Mucosa of rectum (tissue), 2 donors: ENCODE measurements at regions not wholly inside any gene's neighbourhood (a gene's known extent, or its start where the extent isn't known, plus 50 kb on each side); places are given as distances from the start of the nearest gene placed in this dataset.
"Not testable (repeated sequence)": the region's sequence is repeated elsewhere in the genome, so short reads cannot be mapped to it uniquely, and the experiment has no call there.

Experiments used
- H3K27ac ChIP-seq, 2 donors: one replicate each; pipeline ENCODE4 v1.7.0; 2013; ENCODE audit warnings: inconsistent platforms in 2 of 2, low read depth in 2 of 2, low read length in 2 of 2
- H3K27me3 ChIP-seq, 2 donors: one replicate each; pipeline ENCODE4 v1.7.0; 2013; ENCODE audit warnings: low read length in 2 of 2; ENCODE audit not compliant: control insufficient read depth in 2 of 2, insufficient read depth in 2 of 2
- H3K36me3 ChIP-seq, 2 donors: one replicate each; pipeline ENCODE4 v1.7.0; 2013; ENCODE audit warnings: low read length in 2 of 2; ENCODE audit not compliant: control insufficient read depth in 2 of 2, insufficient read depth in 2 of 2
- H3K4me1 ChIP-seq, 2 donors: one replicate each; pipeline ENCODE4 v1.7.0; 2013; ENCODE audit warnings: low read length in 2 of 2, mild to moderate bottlenecking in 1 of 2; ENCODE audit not compliant: control insufficient read depth in 2 of 2, insufficient read depth in 2 of 2
- H3K4me3 ChIP-seq, 2 donors: one replicate each; pipeline ENCODE4 v1.7.0; 2013; ENCODE audit warnings: low read length in 2 of 2
- H3K9ac ChIP-seq, 2 donors: one replicate each; pipeline ENCODE4 v1.7.0; 2013; ENCODE audit warnings: low read length in 2 of 2, low read depth in 1 of 2, mild to moderate bottlenecking in 1 of 2
- H3K9me3 ChIP-seq, 2 donors: one replicate each; pipeline ENCODE4 v1.7.0; 2013; ENCODE audit warnings: low read length in 2 of 2; ENCODE audit not compliant: control insufficient read depth in 2 of 2
- donor health status: healthy.
- donor health status: Normal muscosa, but diverticular disease.

DNA sequence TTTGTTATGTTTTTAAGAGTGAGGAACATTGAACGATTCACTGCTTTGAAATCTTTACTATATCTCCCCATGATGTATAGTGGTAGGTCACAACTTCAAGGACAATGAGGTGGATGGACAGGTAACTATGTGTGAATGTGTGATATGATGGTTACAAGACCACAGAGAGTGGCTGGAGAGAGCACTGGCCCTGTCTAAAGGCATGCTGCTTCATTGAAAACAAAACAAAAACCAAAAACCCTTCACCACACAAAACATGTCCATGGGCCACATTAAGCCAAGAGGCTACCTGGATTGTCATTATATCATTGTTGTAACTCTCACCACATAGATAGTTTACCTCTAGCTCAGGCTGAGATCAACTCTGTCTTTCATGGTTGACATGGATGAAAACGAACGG, 180.6 kb upstream of the TENT5A start:
- Histone ChIP-seq H3K4me3 (no peak overlapping the region), H3K27me3 (no peaks in the 10 kb centered on the region), H3K9me3 (no peaks in the 10 kb centered on the region), H3K36me3 (no peaks in the 10 kb centered on the region), H3K27ac (no peak overlapping the region), H3K4me1 (peaks cover 0 to 6% of the 10 kb centered on the region in 2 donors), H3K9ac (no peak overlapping the region)

- not testable (repeated sequence) for H3K27me3 ChIP-seq
Observed at GRCh38 chr6:81932448-81932847, 180.0 kb upstream of the TENT5A start.

DNA sequence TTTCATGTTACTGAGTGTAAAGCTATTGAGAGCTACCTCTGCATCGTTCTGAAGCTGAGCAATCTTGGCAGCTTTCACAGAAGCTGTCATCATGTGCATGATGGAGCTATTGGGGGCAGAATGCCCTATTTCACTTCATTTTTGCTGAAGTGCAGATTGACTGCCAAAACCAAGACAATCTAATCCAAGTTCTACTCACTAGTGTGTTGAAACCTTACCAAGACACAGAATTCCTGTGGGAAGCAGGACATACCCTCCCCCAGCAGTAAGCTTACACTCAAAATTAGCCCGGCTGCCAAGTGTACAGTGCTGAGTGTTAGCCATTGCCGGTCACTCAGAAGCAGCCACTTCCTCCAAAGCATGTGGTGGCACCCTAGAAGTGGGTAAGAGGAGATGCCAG, 177.3 kb upstream of the TENT5A start:
- Histone ChIP-seq H3K36me3 (no peaks in the 10 kb centered on the region), H3K4me3 (no peak overlapping the region), H3K27ac (no peak overlapping the region), H3K9ac (no peak overlapping the region), H3K4me1 (peaks cover 0 to 2% of the 10 kb centered on the region in 2 donors), H3K27me3 (no peaks in the 10 kb centered on the region), H3K9me3 (no peaks in the 10 kb centered on the region)

More at GRCh38 chr6:81932448-81932847, 180.0 kb upstream of the TENT5A start:
- H3K27ac ChIP-seq, H3K9ac ChIP-seq, H3K9me3 ChIP-seq, H3K36me3 ChIP-seq, H3K4me1 ChIP-seq, H3K4me3 ChIP-seq: not testable (repeated sequence)

DNA sequence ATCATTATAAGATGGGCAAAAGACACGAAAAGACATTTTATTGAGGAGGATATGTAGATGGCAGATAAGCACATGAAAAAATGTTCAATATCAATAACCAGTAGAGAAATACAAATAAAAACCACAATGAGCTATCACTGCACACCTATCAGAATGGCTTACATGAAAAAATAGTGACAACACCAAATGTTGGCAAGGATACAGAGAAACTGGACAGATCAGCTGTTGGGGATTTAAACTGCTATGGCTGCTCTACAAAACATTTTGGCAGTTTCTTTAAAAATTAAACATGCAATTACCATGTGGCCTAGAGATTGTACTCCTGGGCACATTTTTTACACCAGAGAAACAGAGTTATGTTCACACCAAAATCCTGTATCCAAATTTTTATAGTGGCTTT, 172.7 kb upstream of the TENT5A start:
- H3K4me3 ChIP-seq = no peak overlapping the region
- no peaks in the 10 kb centered on the region for H3K4me1 ChIP-seq
- no peak overlapping the region for H3K9ac ChIP-seq
- H3K36me3 ChIP-seq = no peaks in the 10 kb centered on the region
- no peak overlapping the region for H3K27ac ChIP-seq
- H3K9me3 ChIP-seq = no peaks in the 10 kb centered on the region
- H3K27me3 ChIP-seq = no peaks in the 10 kb centered on the region

DNA sequence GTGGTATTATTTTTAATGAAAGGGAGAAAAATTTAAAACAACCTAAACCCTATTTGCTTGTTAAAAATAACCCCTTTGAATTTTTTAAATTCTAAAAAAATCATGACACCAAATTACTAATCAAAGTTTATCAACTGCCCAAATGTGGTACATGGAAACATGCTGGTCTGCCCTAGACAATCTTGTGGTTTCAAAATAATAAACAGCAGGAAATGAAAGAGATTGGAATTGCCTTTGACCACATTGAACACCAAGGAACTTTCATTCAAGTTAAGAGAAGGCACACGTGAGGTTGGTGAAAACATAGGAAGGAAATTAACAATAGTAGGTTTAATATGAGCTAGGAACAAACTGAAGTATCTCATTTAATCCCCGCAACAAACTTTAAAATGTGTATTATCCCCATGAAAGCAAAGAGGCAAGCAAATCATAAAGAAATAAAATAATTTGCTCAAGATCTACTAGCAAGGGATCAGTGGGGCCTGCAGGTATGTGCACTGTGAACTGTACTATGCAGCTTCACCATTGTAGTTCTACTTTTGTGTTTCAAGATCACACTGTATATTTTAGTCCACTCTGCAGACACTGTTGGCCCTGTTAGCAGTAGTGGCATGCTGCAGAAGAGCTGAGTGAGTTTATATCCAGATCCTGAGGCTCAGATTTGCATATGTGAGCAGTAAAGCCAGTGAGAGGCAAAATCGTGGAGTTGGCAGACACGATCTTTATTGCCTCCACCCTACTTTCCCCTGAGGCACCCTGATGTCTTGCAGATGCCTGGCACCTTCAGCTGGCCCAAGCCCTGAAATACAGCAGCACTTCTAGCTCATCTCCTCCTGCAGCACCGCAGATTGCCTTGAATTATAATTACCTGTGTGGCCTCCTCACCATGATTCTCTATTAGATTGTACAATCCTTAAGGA, 157.8 kb upstream of the TENT5A start:
- H3K9ac ChIP-seq = no peak overlapping the region
- H3K36me3 ChIP-seq = no peaks in the 10 kb centered on the region
- H3K27ac ChIP-seq = no peak overlapping the region
- H3K9me3 ChIP-seq = no peaks in the 10 kb centered on the region
- H3K4me3 ChIP-seq = no peak overlapping the region
- H3K4me1 ChIP-seq = no peaks in the 10 kb centered on the region
- no peaks in the 10 kb centered on the region for H3K27me3 ChIP-seq

- H3K9ac ChIP-seq = no peak overlapping the region
- H3K36me3 ChIP-seq = no peaks in the 10 kb centered on the region
- H3K27me3 ChIP-seq = no peaks in the 10 kb centered on the region
- no peak overlapping the region for H3K4me3 ChIP-seq
- no peaks in the 10 kb centered on the region for H3K4me1 ChIP-seq
- no peaks in the 10 kb centered on the region for H3K9me3 ChIP-seq
- H3K27ac ChIP-seq = no peak overlapping the region
Observed at GRCh38 chr6:81909162-81909561, 156.7 kb upstream of the TENT5A start.

DNA sequence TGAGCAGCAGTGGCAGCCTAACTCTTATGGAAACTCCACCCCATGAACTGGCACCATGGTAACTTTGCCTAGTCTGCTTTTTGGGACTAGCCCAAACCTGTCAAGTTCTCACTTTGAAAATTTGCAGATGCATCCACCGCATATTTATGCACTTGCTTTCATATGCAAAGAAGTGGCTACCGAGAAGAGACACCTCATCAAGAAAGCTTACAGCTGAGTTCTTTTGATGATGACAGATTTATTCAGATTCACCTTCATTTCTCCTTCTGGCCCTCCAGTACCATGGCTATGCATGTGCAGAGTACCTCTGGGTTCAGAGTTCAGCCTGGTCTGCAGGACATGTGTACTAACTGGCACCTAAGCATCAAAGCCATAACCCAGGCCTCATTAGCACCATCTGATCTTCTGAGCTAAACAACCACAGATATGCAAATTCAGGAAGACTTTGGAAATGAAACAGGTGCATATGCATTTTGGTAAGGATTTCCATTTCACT, 154.3 kb upstream of the TENT5A start:
- Histone ChIP-seq H3K9me3 (no peaks in the 10 kb centered on the region), H3K36me3 (no peaks in the 10 kb centered on the region), H3K4me1 (no peaks in the 10 kb centered on the region), H3K9ac (no peak overlapping the region), H3K27me3 (no peaks in the 10 kb centered on the region), H3K4me3 (no peak overlapping the region), H3K27ac (no peak overlapping the region)

- no peaks in the 10 kb centered on the region for H3K36me3 ChIP-seq
- H3K27ac ChIP-seq = no peak overlapping the region
- H3K4me3 ChIP-seq = no peak overlapping the region
- H3K9me3 ChIP-seq = no peaks in the 10 kb centered on the region
- no peaks in the 10 kb centered on the region for H3K4me1 ChIP-seq
- H3K9ac ChIP-seq = no peak overlapping the region
- H3K27me3 ChIP-seq = no peaks in the 10 kb centered on the region
Observed at GRCh38 chr6:81906041-81906440, 153.6 kb upstream of the TENT5A start.

DNA sequence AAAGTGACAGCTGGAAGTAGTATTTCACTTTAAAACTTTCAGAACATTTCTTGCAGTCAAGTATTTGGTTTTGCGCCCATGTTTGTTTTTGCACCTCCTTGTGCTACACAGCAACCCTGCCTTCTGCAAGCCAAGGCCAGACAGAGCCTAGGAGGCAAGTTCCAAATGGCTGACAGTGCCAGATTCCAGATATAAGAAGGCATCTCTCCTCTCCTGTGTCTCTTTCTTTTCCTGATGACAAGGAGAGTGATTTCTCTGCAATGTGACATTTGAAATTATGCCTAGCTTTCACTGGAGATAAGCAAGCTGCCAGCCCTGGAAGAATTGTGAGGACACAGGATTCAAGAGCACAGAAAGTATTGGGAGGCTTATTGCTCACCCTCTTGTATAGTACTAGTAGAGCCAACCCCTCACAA, 149.1 kb upstream of the TENT5A start:
- no peak overlapping the region for H3K4me3 ChIP-seq
- H3K27ac ChIP-seq = no peak overlapping the region
- H3K36me3 ChIP-seq = no peaks in the 10 kb centered on the region
- H3K9me3 ChIP-seq = no peaks in the 10 kb centered on the region
- no peak overlapping the region for H3K9ac ChIP-seq
- peaks cover 5 to 11% of the 10 kb centered on the region in 2 donors for H3K4me1 ChIP-seq
- H3K27me3 ChIP-seq = no peaks in the 10 kb centered on the region

- Histone ChIP-seq H3K4me3 (no peak overlapping the region), H3K9me3 (no peaks in the 10 kb centered on the region), H3K9ac (no peak overlapping the region), H3K4me1 (peaks cover 5 to 11% of the 10 kb centered on the region in 2 donors), H3K27ac (no peak overlapping the region), H3K27me3 (no peaks in the 10 kb centered on the region), H3K36me3 (no peaks in the 10 kb centered on the region)
Observed at GRCh38 chr6:81900616-81901015, 148.1 kb upstream of the TENT5A start.
